Mesenchymal stem cell (in vitro differentiated cells and primary cell): ENCODE measurements at regions not wholly inside any gene's neighbourhood (a gene's known extent, or its start where the extent isn't known, plus 50 kb on each side); places are given as distances from the start of the nearest gene placed in this dataset.
"Not testable (repeated sequence)": the region's sequence is repeated elsewhere in the genome, so short reads cannot be mapped to it uniquely, and the experiment has no call there.

Experiments
- DNase-seq: peaks from one replicate; pipeline ENCODE4 v3.0.0-alpha.2; 2013
- H2AFZ ChIP-seq: one replicate; pipeline ENCODE4 v1.6.1; 2013; ENCODE audit warnings: low read depth, mild to moderate bottlenecking, control low read depth, inconsistent platforms, low read length, moderate library complexity
- H2AK5ac ChIP-seq: 2 replicates; pipeline ENCODE4 v1.6.1; 2013; ENCODE audit warnings: low read length, moderate library complexity, mild to moderate bottlenecking, inconsistent platforms; ENCODE audit not compliant: severe bottlenecking
- H2BK120ac ChIP-seq: one replicate; pipeline ENCODE4 v1.6.1; 2013; ENCODE audit warnings: low read depth, mild to moderate bottlenecking, inconsistent platforms, low read length, moderate library complexity
- H2BK12ac ChIP-seq, 2 experiments: one replicate each; pipeline ENCODE4 v1.6.1; 2013; ENCODE audit warnings: inconsistent platforms in 2 of 2, low read length in 2 of 2, mild to moderate bottlenecking in 2 of 2, moderate library complexity in 2 of 2, control low read depth in 1 of 2
- H2BK15ac ChIP-seq: one replicate; pipeline ENCODE4 v1.6.1; 2013; ENCODE audit warnings: mild to moderate bottlenecking, low read depth, inconsistent platforms; ENCODE audit not compliant: poor library complexity, severe bottlenecking
- H2BK5ac ChIP-seq: 2 replicates; pipeline ENCODE4 v1.6.1; 2013; ENCODE audit warnings: low read depth, mild to moderate bottlenecking, low read length, control low read depth, inconsistent platforms; ENCODE audit not compliant: poor library complexity, severe bottlenecking
- H3K14ac ChIP-seq, 2 experiments: one replicate each; pipeline ENCODE4 v1.6.1; 2013; ENCODE audit warnings: inconsistent platforms in 2 of 2, low read length in 2 of 2, control low read depth in 1 of 2, mild to moderate bottlenecking in 1 of 2, moderate library complexity in 1 of 2
- H3K18ac ChIP-seq, 2 experiments: one replicate each; pipeline ENCODE4 v1.6.1; 2013; ENCODE audit warnings: inconsistent platforms in 2 of 2, low read length in 2 of 2, control low read depth in 1 of 2, low read depth in 1 of 2, mild to moderate bottlenecking in 1 of 2
- H3K23ac ChIP-seq, 2 experiments: one replicate each; pipeline ENCODE4 v1.6.1; 2013; ENCODE audit warnings: inconsistent platforms in 2 of 2, low read length in 2 of 2, mild to moderate bottlenecking in 2 of 2, moderate library complexity in 2 of 2, control low read depth in 1 of 2
- H3K27ac ChIP-seq: 2 replicates; pipeline ENCODE4 v1.5.1; 2013; ENCODE audit warnings: mild to moderate bottlenecking, moderate library complexity, low read length, control low read depth, inconsistent platforms; ENCODE audit not compliant: poor library complexity, severe bottlenecking
- H3K27me3 ChIP-seq, 2 experiments: 2 replicates each; pipeline versions ENCODE4 v1.6.1 to v1.7.0; 2013; ENCODE audit warnings: low read length in 2 of 2, mild to moderate bottlenecking in 2 of 2, moderate library complexity in 2 of 2, control low read depth in 1 of 2, inconsistent platforms in 1 of 2; ENCODE audit not compliant: control insufficient read depth in 1 of 2, insufficient read depth in 1 of 2
- H3K36me3 ChIP-seq, 2 experiments: 2 replicates each; pipeline versions ENCODE4 v1.6.1 to v1.7.0; 2013; ENCODE audit warnings: low read length in 2 of 2, control low read depth in 1 of 2, inconsistent platforms in 1 of 2, low read depth in 1 of 2, mild to moderate bottlenecking in 1 of 2; ENCODE audit not compliant: insufficient read depth in 2 of 2, control insufficient read depth in 1 of 2
- H3K4ac ChIP-seq, 2 experiments: one replicate each; pipeline ENCODE4 v1.6.1; 2013; ENCODE audit warnings: inconsistent platforms in 2 of 2, low read length in 2 of 2, mild to moderate bottlenecking in 2 of 2, moderate library complexity in 2 of 2, control low read depth in 1 of 2, low read depth in 1 of 2
- H3K4me1 ChIP-seq: 2 replicates; pipeline ENCODE4 v1.6.1; 2013; ENCODE audit warnings: low read depth, low read length, control low read depth; ENCODE audit not compliant: control insufficient read depth, insufficient read depth
- H3K4me2 ChIP-seq: 2 replicates; pipeline ENCODE4 v1.6.1; 2013; ENCODE audit warnings: low read length, mild to moderate bottlenecking, inconsistent platforms; ENCODE audit not compliant: poor library complexity, severe bottlenecking
- H3K4me3 ChIP-seq, 2 experiments: 2 replicates each; pipeline versions ENCODE4 v1.5.1 to v1.7.0; 2013; ENCODE audit warnings: low read length in 2 of 2, mild to moderate bottlenecking in 2 of 2, control low read depth in 1 of 2, low read depth in 1 of 2; ENCODE audit not compliant: insufficient read depth in 1 of 2
- H3K79me1 ChIP-seq: replicated peaks from 2 replicates; pipeline ENCODE4 v1.6.1; 2013; ENCODE audit warnings: mild to moderate bottlenecking, control low read depth, low read length, inconsistent platforms; ENCODE audit not compliant: poor library complexity, severe bottlenecking
- H3K9ac ChIP-seq: 2 replicates; pipeline ENCODE4 v1.7.0; 2013; ENCODE audit warnings: mild to moderate bottlenecking, low read length, moderate library complexity
- H3K9me3 ChIP-seq: 2 replicates; pipeline ENCODE4 v1.7.0; 2013; ENCODE audit warnings: mild to moderate bottlenecking, low read length; ENCODE audit not compliant: control insufficient read depth
- H4K8ac ChIP-seq: one replicate; pipeline ENCODE4 v1.6.1; 2013; ENCODE audit warnings: inconsistent platforms, mild to moderate bottlenecking, low read length, moderate library complexity
- H4K91ac ChIP-seq: one replicate; pipeline ENCODE4 v1.6.1; 2013; ENCODE audit warnings: mild to moderate bottlenecking, low read length, inconsistent platforms
- WGBS: methylation state at CpG from one replicate; pipeline ENCODE4 v1.1.7; 2013; ENCODE audit warnings: mixed read lengths; 5-methylcytosine and 5-hydroxymethylcytosine counted together

DNA sequence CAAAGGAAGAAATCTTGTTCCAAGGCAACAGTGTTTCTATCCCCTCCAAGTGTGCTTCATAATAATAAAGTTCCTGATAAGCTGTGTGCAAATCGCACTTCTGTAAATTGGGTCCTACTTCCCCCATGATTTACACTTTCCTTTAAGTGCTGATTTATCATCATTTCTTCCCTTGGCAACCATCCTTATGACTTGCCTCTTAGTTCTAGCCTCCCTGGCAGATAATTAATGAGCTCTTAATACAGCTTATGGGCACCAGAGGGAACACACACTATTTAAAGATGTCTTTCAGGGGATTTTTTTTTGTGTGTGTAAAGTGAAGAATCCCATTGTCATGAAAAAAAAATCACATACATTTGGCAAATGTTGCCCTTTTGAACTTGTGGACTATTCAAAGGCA lies 101.6 kb upstream of the MPHOSPH6 start:
- Histone ChIP-seq H4K91ac (no peak overlapping the region), H3K14ac (no peak overlapping the region), H2BK15ac (no peak overlapping the region), H3K27ac (no peak overlapping the region), H4K8ac (no peak overlapping the region), H3K4me2 (no peak overlapping the region), H3K4me3 (no peak overlapping the region), H2BK5ac (no peak overlapping the region), H3K4ac (no peak overlapping the region), H3K9me3 (no peaks in the 10 kb centered on the region), H3K27me3 (peaks cover 6 to 9% of the 10 kb centered on the region in 2 experiments), H2BK12ac (no peak overlapping the region), H3K23ac (no peak overlapping the region), H2AK5ac (no peak overlapping the region), H3K18ac (no peak overlapping the region), H3K36me3 (no peaks in the 10 kb centered on the region), H3K9ac (no peak overlapping the region), H2AFZ (no peak overlapping the region), H3K79me1 (no peaks in the 10 kb centered on the region), H2BK120ac (no peak overlapping the region), H3K4me1 (no peaks in the 10 kb centered on the region)
- no peak for DNase-seq
- 97% methylated on average over 1 of the region's 1 CpG for WGBS

DNA sequence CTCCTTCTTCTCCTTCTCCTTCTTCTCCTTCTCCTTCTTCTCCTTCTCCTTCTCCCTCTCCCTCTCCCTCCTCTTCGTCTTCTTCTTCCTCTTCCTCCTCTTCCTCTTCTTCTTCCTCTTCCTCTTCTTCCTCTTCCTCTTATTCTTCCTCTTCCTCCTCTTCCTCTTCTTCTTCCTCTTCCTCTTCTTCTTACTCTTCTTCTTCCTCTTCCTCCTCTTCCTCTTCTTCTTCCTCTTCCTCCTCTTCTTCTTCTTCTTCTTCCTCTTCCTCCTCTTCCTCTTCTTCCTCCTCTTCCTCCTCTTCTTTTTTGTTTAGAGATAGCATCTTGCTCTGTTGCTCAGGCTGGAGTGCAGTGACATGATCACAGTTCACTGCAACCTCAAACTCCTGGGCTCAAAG lies 97.7 kb upstream of the MPHOSPH6 start:
- not testable (repeated sequence) for H2BK12ac ChIP-seq, H3K4ac ChIP-seq, H3K4me2 ChIP-seq, H3K9ac ChIP-seq, H3K36me3 ChIP-seq, H3K9me3 ChIP-seq, H3K14ac ChIP-seq, H4K91ac ChIP-seq, H3K18ac ChIP-seq, H3K23ac ChIP-seq, DNase-seq, H2BK5ac ChIP-seq, H4K8ac ChIP-seq, H3K4me1 ChIP-seq, H3K79me1 ChIP-seq, H3K4me3 ChIP-seq, H2AFZ ChIP-seq, H3K27ac ChIP-seq, H2BK15ac ChIP-seq, H2BK120ac ChIP-seq, H2AK5ac ChIP-seq
- 40% methylated on average over 1 of the region's 1 CpG for WGBS
- H3K27me3 ChIP-seq: peaks cover 6 to 20% of the 10 kb centered on the region in 2 experiments

DNA sequence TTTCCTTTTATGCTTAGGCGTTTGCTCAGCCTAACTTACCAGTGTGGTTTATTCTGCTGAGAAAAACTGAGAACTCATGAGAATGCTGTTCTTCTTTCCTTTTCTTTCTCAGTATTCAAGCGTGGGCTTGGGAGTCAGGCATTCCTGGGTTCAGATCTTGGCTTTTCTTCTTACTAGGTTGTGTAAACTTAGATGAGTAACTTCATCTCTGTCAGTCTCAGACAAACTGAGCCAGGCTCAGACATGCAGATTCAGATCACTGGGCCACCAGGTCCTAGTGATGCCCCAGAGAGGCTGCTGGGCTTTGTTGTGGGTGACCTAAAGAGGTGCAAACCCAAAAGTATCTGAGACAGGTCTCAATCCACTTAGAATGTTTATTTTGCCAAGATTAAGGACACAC lies 95.8 kb upstream of the MPHOSPH6 start:
- Histone ChIP-seq H4K91ac (no peak overlapping the region), H3K4me3 (no peak overlapping the region), H2AK5ac (no peak overlapping the region), H3K14ac (no peak overlapping the region), H3K4me2 (no peak overlapping the region), H3K27me3 (peaks cover 22 to 37% of the 10 kb centered on the region in 2 experiments), H3K4me1 (no peaks in the 10 kb centered on the region), H3K36me3 (no peaks in the 10 kb centered on the region), H2AFZ (no peak overlapping the region), H3K23ac (no peak overlapping the region), H2BK12ac (no peak overlapping the region), H3K27ac (no peak overlapping the region), H2BK5ac (no peak overlapping the region), H3K79me1 (no peaks in the 10 kb centered on the region), H3K4ac (no peak overlapping the region), H2BK15ac (no peak overlapping the region), H3K9ac (no peak overlapping the region), H3K18ac (no peak overlapping the region), H4K8ac (no peak overlapping the region), H2BK120ac (no peak overlapping the region), H3K9me3 (no peaks in the 10 kb centered on the region)
- DNase-seq: no peak
- WGBS: 74% methylated on average over 2 of the region's 2 CpGs

DNA sequence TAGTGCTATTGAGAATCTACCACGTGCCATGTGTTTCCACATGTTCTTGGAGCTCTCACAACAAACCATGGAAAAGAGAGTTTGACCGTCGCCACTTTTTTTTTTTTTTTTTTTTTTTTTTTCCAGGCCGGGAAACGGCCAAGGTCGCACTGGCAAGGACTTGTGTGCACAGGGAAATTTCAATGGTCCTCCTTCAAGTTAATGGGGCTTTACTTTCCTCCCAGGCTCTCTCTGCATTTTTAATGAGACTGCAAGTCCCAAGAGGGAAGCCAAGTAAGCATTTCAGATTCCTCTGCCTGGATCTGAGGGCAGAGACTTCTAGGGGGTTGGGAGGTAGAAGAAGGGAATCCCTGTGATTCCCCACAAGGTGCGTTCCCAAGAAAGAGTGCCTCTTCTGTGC lies 94.7 kb upstream of the MPHOSPH6 start:
- H3K4ac ChIP-seq: no peak overlapping the region
- no peak overlapping the region for H2AK5ac ChIP-seq
- peaks cover 24 to 37% of the 10 kb centered on the region in 2 experiments for H3K27me3 ChIP-seq
- H3K9me3 ChIP-seq: no peaks in the 10 kb centered on the region
- H2AFZ ChIP-seq: no peak overlapping the region
- no peak overlapping the region for H2BK5ac ChIP-seq
- no peak overlapping the region for H3K18ac ChIP-seq
- H4K91ac ChIP-seq: no peak overlapping the region
- H3K23ac ChIP-seq: no peak overlapping the region
- no peak for DNase-seq
- no peak overlapping the region for H3K4me2 ChIP-seq
- WGBS: 73% methylated on average over 4 of the region's 7 CpGs
- no peak overlapping the region for H2BK15ac ChIP-seq
- no peaks in the 10 kb centered on the region for H3K79me1 ChIP-seq
- no peak overlapping the region for H3K27ac ChIP-seq
- H3K9ac ChIP-seq: no peak overlapping the region
- H3K14ac ChIP-seq: no peak overlapping the region
- H2BK120ac ChIP-seq: no peak overlapping the region
- H3K36me3 ChIP-seq: no peaks in the 10 kb centered on the region
- H3K4me3 ChIP-seq: no peak overlapping the region
- no peaks in the 10 kb centered on the region for H3K4me1 ChIP-seq
- H2BK12ac ChIP-seq: no peak overlapping the region
- no peak overlapping the region for H4K8ac ChIP-seq
